CD1c-positive myeloid dendritic cell (primary cell): ENCODE measurements at regions not wholly inside any gene's neighbourhood (a gene's known extent, or its start where the extent isn't known, plus 50 kb on each side); places are given as distances from the start of the nearest gene placed in this dataset.

Source experiments
- DNase-seq: peaks from one replicate; pipeline ENCODE4 v3.0.0-alpha.2; 2016; ENCODE audit errors: extremely low spot score

DNA sequence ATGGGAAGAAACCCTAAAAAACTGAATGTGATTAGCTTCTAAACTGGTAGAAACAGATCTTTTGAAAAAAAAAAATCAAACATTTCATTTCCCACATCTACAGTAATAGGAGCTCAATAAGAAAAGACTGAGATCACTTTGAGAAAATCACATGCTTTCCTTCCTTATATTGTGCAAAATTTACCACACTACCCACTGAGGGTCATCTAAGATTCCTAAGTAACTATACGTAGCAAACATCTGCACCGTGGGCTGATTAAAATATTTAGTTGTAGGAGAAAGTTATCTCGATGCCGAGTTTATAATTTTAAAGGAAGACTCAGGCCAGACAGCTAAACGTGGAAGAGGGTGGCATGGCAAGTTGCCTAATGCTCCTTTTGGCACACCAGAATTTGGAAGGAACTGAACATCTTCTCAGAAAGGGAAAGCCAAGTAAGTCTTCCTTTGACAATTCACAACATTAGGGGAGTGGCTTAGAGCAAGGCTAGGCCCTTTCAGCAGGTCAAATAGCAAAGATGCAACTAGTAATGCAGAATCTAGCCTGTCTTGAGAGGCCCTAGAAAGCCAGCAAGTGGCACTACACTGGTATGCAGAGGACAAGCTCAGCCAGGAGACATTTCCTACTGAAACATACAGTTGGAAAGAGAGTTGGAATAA is 128.0 kb downstream of the TMA16 start:
- DNase-seq, result peak; percentile 41

DNA sequence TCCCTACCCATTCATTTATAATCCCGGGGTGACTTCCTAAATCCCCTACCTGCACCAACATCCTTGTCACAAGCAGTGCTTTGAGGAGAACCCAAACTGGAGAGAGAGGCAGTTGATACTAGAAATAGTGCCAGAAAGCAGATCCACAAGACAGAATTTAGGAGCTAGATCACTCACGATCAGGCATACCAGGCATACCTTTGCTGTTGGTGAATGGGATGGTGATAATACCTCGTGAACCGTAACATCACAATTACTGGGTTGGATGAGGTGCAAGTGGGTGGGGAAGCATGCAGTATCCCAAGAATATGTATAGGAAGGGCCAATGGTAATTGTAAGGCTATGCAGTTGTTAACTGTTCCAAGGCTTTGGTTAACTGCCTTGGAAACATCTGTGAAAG is 129.3 kb downstream of the TMA16 start:
- DNase-seq, result no peak

DNA sequence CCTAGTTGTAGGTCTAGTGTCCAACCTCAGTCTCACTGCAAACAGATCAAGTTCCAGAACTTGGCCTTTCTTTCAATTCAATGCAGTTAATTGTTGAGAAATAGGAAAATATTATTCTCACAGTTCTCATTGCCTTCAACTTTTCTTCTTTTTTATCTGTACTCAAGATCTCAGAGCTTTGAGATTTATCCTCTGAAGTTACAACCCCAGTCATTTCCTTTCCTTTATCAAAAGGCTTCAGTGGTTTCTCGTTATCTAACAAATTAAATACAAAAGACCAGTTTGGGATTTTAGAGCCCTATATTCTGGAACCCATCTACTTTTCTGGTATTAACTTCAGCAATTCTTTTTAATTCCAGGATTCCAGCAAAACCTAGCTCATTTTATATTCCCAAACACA is 130.2 kb downstream of the TMA16 start:
- no peak for DNase-seq

DNA sequence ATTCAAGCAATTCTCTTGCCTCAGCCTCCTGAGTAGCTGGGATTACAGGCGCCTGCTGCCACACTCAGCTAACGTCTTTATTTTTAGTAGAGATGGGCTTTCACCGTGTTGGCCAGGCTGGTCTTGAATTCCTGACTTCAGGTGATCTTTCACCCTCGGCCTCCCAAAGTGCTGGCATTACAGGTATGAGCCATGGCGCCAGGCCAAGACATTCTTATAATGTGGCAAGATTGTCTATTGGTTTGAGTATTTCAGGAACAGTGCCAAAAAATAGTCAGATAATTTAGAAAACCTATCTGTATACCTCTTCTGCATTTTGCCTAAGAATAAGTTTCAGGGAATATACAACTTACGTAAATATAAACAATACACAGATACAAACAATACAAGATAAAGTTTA is 136.8 kb downstream of the TMA16 start:
- no peak for DNase-seq

DNA sequence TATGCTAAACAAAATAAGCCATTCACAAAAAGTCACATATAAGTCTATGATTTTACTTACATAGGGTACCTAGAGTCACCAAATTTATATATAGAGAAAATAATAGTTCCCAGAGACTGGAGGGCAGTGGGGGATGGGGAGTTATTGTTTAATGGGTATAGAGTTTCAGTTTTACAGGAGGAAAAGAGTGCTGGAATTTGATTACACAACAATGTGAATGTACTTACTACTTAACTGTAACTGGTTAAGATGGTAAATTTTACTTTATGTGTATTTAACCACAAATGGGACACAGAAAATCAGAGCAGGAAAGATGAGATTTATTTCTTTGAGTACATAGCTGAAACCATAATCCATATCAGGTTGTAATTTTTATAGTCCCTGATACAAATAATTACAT is 144.4 kb downstream of the TMA16 start:
- DNase-seq, result no peak

DNA sequence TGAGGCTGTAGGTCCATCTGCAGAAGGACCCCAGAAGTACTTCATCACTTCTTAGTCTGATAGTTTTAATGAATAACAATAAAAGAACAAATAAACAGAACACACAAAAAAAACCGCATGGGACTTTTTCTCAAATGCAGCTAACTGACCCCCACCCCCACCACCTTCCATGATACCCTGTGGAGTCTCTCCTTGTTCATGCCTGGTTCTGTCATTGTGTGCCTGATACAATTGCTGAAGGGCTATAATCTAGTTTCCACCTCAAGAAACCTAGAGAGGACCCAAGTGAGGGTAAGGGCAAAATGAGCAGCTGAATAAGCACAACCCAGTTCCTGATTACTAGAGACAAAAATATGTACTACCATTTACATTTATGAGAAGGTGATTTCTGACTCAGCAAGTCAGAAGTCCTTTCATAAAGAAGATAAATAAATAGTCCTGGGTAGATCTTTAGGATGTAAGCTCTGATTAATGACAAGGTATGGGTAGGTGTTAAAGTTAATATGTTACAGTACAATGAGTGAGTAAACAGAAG is 155.1 kb downstream of the TMA16 start:
- DNase-seq, result no peak

DNA sequence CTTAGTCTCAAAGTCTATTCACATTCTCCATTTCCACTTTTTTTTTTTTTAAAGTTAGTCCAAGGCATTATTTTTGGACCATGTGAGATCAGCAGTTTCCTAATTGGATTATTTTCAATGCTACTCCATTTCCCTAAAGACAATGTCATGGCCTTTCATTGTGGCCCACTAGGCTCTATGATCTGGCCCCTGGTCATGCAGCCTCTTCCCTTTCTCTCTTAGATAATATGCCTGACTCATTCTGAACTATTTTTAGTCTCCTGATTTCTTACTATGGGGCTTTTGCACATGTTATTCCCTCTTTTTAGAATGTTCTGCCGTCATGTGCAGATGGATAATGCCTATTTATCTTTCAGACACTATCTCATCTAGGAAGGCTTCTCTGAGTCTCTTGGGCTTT is 157.3 kb downstream of the TMA16 start:
- DNase-seq, result no peak

DNA sequence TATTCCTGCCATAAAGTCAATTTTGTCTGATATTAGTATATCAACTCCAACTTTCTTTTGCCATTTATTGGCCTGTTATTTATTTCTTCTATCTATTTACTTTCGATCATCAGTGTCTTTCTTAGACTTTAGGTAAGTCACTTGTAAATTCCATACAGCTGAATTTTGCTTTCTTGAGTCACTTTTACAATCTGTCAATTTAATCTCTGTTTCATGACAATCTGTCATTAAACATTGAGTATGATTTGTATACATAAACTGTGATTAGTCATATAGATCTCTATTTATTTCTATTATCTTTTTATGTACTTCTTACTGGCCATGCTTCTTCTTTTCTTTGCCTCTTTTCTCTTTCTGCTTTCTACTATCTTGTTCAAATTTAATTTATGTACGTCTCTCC is 160.1 kb downstream of the TMA16 start:
- no peak for DNase-seq

DNA sequence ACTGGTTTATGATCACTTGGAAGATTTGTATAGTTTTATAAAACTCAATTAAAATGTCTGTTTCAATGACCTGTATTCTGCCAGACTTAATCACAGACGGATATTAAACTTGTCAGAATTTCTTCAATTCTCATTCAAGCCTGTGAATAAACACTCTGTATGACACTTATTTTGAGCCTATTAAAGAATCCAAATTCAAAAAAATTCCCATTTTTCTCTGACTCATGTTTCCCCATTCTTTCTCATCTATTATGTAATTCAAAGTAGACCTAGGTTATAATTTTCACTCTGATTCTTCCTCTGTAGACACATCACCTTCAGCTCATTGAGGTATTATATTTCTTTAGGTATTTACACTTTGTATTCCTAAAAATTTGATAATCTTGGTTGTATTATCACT is 166.1 kb downstream of the TMA16 start:
- no peak for DNase-seq

DNA sequence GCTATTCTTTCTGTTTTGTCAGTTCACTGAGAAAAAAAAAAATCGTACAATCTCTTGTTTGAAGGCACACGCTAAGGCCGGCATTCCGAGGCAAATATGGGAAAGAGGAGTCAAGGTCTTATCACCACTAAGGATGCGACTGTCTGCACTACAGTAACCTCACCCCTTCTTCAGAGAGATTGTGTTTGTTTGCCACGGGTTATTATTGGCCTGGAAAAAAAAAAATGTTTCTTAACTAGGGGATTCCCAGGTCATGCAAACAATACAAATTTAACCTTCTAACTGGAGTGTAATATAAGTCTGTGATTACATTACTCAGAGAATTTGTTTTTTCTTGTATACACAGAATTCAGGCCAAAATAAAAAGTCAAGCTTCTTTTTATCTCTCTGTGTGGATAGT is 168.3 kb downstream of the TMA16 start:
- no peak for DNase-seq

DNA sequence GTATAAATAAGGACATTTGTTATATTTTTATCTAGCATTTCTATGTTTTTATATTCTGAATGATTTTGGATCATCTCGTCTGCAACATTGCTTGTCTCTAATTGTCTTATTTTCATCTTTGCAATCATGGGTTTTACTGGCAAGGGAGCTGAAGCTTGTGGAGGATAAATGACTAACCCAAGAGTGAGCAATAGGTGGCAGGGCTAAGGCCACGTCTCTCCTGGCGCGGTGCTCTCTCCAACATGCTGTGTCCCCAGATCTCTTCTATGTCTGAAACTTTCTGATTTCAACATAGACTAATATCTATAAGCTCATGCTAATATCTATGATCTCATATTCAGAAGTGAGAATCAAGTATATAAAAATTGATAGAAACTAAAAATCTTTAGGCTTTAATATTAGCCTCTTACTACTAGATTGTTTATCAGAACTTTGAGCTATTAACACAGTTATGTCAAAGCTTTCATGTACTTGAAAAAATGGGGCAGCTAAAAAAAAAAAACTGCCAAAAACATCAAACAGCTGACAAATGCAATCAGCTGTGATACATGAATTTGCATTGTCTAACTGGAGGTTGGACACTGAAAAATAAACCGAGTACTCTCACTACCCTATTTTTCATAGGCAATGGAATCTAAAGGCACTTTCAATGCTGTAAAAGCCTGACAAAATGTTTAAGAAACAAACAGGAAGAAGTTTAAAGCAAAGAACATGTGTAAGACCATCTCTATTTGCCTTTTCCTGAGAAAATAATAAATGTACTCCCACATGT is 169.2 kb downstream of the TMA16 start:
- peak; percentile 74 for DNase-seq

DNA sequence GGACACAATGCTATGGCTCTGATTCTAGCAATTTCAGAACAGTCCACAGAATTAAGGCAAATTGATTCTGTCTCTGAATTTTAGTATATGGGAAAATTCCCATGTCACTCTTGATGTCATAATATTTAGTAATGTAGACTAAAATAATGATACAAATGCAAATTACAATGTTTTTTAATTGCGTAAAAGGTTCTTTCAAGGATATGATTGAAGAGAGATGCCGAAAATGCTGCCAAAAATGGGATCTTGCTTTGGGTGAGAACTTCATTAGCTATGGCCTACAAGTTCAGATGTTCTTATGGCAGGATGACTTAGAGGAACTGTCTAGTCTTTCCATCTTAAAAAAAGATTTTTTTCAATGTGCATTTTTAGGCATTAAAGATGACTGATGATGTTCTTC is 170.6 kb downstream of the TMA16 start:
- DNase-seq, result no peak

DNA sequence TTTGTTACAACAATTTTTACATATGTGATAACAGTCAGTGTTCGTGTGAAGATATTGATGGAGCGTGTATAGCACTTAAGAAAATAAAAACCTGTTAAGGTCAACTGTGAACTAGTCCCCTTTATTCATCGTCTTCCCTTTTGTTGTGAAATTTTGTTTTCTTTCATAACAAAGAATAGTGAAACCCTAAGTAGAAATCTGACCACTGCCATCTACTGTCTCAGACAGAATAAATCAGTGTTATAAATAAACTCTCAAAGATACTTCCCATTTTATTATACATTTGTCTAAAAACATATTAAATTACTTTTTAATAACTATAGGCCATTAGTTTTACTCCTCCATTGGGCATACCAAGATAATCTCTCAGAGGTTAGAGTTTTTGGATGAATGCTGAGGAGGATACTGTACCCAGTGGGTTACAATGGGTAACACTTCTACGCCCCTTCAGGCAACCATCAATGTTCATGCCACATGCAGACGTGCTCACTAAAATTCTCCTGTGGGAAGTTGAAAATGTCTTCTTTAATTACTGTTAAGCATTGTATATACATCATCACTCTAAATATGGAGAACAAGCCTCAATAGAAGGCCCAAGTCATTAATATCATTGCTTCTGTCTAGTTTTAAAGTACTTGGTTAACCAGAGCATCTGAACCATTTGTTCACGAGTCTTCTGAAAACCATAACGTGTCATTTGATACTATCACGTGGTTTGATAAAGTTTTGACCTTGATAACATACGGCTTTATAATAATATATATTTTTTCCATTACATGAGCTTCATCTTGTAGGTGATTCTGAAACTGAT is 171.2 kb downstream of the TMA16 start:
- peak; percentile 77 for DNase-seq

DNA sequence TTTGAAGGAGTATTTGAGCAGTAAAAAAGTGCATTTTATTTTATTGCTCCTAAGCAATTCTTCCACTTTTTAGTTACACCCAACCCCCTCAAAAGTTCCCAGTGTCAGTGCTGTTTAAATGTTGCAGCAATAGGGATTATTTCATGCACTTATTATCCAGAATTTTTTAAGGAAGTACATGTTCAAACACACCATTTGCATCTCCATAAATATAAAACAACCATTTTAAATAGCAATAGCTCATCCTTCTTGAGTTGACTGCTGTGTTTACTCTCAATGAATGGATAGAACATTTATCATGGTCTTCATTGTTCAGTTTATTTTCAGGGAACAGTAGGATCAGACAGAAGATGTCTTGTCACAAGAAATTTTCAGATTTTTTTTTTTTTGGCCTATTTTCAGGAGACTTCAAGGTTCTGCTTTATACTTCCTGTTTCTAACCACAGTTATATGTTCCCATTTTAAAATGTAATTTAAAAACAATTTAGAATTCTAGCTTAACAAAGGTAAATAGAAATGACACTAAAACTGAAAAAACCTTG is 171.9 kb downstream of the TMA16 start:
- peak; percentile 83 for DNase-seq

DNA sequence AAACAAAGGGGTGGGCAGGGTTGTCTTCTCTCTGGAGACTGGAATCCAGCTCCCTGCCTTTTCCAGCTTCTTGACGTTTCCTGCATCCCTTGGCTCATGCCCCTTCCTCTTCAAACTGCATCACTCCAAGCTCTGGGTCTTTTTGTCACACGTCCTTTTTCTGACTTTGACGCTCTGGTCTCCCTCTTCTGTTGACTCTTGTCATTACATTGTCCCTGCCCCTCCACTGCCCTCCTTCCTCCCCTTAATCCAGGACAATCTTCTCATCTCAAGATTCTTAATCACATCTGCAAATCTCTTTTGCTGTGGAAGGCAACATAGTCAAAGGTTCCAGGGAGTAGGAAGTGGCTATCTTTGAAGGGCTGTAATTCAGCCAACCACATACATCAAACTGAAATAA is 178.3 kb downstream of the TMA16 start:
- no peak for DNase-seq

DNA sequence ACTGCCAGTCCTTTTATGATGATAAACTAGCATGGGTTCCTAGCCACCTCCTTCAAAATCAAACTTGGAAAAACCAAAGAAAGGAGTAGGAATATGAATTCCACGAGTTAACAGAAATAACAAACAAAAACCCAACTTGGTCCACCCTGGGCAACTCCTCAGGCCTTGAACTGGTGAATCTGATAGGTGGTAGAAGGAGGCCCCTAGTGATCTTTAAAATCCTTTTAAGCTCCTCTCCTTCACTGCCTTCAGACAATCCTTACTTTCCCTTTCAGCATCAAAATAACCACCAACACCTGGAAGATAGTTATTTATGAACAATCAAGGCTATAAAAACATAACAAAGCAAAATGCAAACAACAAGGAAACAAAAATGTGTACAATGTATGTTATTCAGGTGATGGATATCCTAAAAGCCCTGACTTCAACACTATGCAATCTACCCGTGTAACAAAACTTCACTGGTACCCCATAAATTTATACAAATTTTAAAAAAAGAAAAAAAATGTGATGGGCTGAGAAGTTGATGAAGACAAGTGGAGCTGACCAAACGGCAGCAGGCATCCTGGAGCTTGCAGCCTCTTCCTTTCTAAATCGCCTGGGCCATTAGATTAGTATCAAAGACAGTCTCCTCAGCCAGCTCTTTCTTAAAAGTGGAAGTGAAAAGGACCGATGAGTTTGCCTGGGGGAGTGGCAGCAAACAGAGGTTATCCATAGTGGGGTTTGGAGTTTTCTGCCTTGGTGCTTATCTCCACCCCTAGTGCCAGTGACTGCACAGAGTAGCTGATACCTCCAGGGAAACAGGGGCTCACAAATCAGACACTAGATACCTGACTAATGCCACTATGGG is 179.6 kb downstream of the TMA16 start:
- peak; percentile 69 for DNase-seq

DNA sequence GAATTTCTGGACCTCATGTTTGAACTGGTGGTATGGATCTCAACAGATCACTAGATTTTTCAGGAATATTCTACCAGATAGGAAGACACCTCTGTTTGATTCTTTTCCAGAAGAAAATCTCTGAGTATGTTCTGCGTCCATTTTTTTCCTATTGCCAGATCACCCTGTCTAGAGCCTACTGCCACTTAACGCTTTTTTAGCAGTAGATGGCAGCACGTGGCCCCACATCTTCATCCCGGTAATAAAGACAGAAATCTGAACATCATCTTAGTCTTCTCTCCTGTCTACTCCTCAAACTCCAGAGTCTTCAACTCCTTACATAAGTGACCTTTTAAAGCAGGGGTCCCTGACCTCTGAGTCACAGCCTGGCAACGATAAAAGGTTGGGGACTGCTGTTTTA is 184.7 kb downstream of the TMA16 start:
- no peak for DNase-seq

DNA sequence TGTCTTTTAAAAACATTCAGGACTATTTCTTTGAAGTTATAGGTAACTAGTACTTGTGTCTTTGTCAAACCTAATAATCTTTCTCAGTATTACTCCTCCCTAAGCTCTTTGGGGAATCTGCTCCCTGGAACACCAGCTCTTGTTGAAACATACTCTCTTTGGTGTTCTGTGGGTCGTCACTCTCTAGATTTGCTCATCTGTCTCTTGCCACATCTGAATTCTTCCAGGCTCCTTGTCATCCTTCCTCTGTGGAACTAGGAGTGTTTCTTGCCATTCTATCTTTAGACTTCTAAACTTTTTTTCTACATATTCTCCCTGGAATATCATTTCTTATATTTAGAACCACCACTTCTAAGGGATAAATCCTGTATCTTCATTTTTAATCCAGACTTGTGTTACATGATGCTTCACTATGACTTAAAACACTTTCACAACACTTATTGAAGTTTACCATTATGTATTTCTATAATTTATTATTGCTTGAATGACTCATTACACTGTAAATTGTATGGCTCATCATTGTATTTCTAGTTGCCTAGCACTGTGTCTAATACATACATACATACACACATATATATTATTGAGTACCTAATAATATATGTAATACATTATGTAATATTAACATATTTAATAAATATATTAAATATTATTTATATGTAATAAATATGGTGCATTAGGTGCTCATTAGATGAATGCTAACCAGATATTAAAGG is 186.1 kb downstream of the TMA16 start:
- DNase-seq, result no peak

DNA sequence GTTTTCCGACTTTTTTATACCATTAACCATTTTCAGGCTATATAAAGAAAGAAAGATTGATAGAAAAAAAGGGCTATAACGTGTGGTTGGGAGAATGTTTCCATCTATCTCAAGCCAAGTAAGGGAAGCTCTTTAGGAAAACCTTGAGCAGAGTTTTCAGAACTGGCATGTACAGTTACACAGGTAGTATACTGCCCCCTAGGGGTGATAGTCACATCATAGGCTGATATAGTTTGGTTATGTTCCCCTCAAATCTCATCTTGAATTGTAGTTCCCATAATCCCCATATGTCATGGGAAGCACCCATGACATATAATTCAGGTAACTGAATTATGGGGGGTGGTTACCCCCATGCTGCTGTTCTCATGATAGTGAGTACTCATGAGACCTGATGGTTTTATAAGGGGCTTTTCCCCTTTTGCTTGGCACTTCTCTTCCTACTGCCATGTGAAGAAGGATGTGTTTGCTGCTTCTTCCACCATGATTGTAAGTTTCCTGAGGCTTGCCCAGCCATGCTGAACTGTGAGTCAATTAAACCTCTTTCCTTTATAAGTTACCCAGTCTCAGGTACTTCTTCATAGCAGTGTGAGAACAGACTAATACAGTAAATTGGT is 186.8 kb downstream of the TMA16 start:
- peak; percentile 87 for DNase-seq

DNA sequence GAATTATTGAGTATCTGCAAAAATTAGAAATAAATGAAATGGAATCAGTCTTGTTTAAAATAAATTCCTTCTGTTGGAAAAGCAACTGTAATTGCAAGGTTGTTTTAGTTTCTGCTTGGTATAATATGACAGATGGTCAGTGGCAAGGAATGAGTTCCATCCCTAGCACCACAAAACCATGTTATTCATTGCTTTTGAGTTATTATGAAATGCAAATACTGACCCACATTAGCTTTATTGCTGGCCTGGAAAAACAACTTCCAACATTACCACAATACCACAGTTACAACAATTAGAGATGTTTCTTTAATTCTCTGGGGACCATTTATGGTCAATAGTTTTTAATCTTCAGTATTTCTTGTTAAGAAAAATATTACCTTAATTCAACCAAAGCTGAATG is 194.4 kb downstream of the TMA16 start:
- no peak for DNase-seq
